ENCODE measurements at regions not wholly inside any gene's neighbourhood (a gene's known extent, or its start where the extent isn't known, plus 50 kb on each side); places are given as distances from the start of the nearest gene placed in this dataset.

- TF ChIP-seq CTCF (IDR thresholded peaks at IDR 0.05) (no peak), REST (IDR thresholded peaks at IDR 0.05; ENCODE audit: insufficient read depth in 1 of 2, low read depth in 2 of 2, low read length in 1 of 2) (no peak), TCF7L2 (IDR thresholded peaks at IDR 0.05; ENCODE audit: low read depth, low read length) (no peak)
Observed at GRCh38 chr7:63042730-63043511, 955.7 kb upstream of the ZNF722 start.
